ENCODE measurements at regions not wholly inside any gene's neighbourhood (a gene's known extent, or its start where the extent isn't known, plus 50 kb on each side); places are given as distances from the start of the nearest gene placed in this dataset.

- no peaks in the 10 kb centered on the region for H3K27me3 ChIP-seq (ENCODE audit: control insufficient read depth, insufficient read depth, low read length)
- no peak for DNase-seq
- no peak overlapping the region for H3K27ac ChIP-seq (ENCODE audit: low read depth in 2 of 2, low read length in 2 of 2)
- H3K9me3 ChIP-seq (ENCODE audit: control insufficient read depth in 2 of 3, insufficient read depth in 1 of 3, low read length in 3 of 3): no peaks in the 10 kb centered on the region
- TF ChIP-seq, protein P1, sequence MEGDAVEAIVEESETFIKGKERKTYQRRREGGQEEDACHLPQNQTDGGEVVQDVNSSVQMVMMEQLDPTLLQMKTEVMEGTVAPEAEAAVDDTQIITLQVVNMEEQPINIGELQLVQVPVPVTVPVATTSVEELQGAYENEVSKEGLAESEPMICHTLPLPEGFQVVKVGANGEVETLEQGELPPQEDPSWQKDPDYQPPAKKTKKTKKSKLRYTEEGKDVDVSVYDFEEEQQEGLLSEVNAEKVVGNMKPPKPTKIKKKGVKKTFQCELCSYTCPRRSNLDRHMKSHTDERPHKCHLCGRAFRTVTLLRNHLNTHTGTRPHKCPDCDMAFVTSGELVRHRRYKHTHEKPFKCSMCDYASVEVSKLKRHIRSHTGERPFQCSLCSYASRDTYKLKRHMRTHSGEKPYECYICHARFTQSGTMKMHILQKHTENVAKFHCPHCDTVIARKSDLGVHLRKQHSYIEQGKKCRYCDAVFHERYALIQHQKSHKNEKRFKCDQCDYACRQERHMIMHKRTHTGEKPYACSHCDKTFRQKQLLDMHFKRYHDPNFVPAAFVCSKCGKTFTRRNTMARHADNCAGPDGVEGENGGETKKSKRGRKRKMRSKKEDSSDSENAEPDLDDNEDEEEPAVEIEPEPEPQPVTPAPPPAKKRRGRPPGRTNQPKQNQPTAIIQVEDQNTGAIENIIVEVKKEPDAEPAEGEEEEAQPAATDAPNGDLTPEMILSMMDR (IDR thresholded peaks at IDR 0.05; ENCODE audit: borderline replicate concordance, extremely low read depth, insufficient read depth): no peak
- no peak overlapping the region for H3K9ac ChIP-seq (ENCODE audit: low read length in 3 of 3)
- FAIRE-seq: no peak
- H3K36me3 ChIP-seq (ENCODE audit: control insufficient read depth in 2 of 3, insufficient read depth in 3 of 3, low read length in 3 of 3): no peaks in the 10 kb centered on the region
- no peaks in the 10 kb centered on the region for H3K4me1 ChIP-seq (ENCODE audit: control insufficient read depth in 2 of 3, insufficient read depth in 2 of 3, low read depth in 1 of 3, low read length in 3 of 3)
- intact Hi-C loops (cut with DNase I): no loop called here
- no peak overlapping the region for H3K4me3 ChIP-seq (ENCODE audit: low read length in 3 of 3)
Measured at GRCh38 chr1:192862271-192862670, 53.4 kb downstream of the RGS2 start.

DNA sequence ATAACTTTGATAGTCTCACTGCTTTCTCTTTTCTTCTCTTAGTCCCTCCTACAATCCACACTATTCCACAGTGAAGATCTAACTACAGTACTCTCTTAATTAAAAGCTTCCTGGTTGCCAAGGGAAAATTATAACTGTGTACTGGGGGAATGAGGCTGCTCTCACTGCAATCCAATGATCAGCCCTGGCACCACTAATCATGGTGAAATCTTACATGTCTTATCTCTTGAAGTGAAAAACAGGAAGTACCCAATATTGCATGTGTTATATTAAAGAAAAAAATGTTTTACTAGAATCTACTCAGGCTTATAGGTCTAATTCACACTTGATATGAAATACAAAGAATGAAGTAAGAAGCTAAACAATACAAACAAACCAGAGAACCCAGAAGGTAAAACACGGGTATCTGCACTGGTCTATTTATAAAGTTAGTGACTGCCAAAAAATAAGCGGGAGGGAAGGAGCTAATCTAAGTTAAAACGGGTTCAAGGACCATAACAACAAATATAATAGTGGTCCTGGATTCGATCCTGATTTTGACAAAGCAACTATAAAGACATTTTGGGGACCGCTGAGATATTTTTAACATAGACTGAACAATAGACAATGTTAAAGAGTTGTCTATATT is 57.5 kb downstream of the RGS2 start:
- no peak for FAIRE-seq
- no peak overlapping the region for H3K9ac ChIP-seq (ENCODE audit: low read length in 3 of 3)
- H3K36me3 ChIP-seq (ENCODE audit: control insufficient read depth in 2 of 3, insufficient read depth in 3 of 3, low read length in 3 of 3): no peaks in the 10 kb centered on the region
- intact Hi-C loops (cut with DNase I): no loop called here
- no peak overlapping the region for H3K4me3 ChIP-seq (ENCODE audit: low read length in 3 of 3)
- H3K27me3 ChIP-seq (ENCODE audit: control insufficient read depth, insufficient read depth, low read length): no peaks in the 10 kb centered on the region
- TF ChIP-seq, protein P1 (IDR thresholded peaks at IDR 0.05; ENCODE audit: borderline replicate concordance, extremely low read depth, insufficient read depth): no peak
- H3K27ac ChIP-seq (ENCODE audit: low read depth in 2 of 2, low read length in 2 of 2): no peak overlapping the region
- H3K9me3 ChIP-seq (ENCODE audit: control insufficient read depth in 2 of 3, insufficient read depth in 1 of 3, low read length in 3 of 3): no peaks in the 10 kb centered on the region
- H3K4me1 ChIP-seq (ENCODE audit: control insufficient read depth in 2 of 3, insufficient read depth in 2 of 3, low read depth in 1 of 3, low read length in 3 of 3): no peaks in the 10 kb centered on the region
- DNase-seq: no peak

- FAIRE-seq: no peak
- intact Hi-C loops (cut with DNase I): no loop called here
- DNase-seq: no peak
- Histone ChIP-seq H3K36me3 (ENCODE audit: control insufficient read depth in 2 of 3, insufficient read depth in 3 of 3, low read length in 3 of 3) (no peaks in the 10 kb centered on the region), H3K27ac (ENCODE audit: low read depth in 2 of 2, low read length in 2 of 2) (no peak overlapping the region), H3K27me3 (ENCODE audit: control insufficient read depth, insufficient read depth, low read length) (no peaks in the 10 kb centered on the region), H3K9me3 (ENCODE audit: control insufficient read depth in 2 of 3, insufficient read depth in 1 of 3, low read length in 3 of 3) (no peaks in the 10 kb centered on the region), H3K4me1 (ENCODE audit: control insufficient read depth in 2 of 3, insufficient read depth in 2 of 3, low read depth in 1 of 3, low read length in 3 of 3) (no peaks in the 10 kb centered on the region), H3K4me3 (ENCODE audit: low read length in 3 of 3) (no peak overlapping the region), H3K9ac (ENCODE audit: low read length in 3 of 3) (no peak overlapping the region)
- TF ChIP-seq, protein P1 (IDR thresholded peaks at IDR 0.05; ENCODE audit: borderline replicate concordance, extremely low read depth, insufficient read depth): no peak
Measured at GRCh38 chr1:192867180-192867579, 58.3 kb downstream of the RGS2 start.

All from kidney (tissue), 13 donors.